Skeletal muscle tissue (tissue), 3 donors: ENCODE measurements at regions not wholly inside any gene's neighbourhood (a gene's known extent, or its start where the extent isn't known, plus 50 kb on each side); places are given as distances from the start of the nearest gene placed in this dataset.
"Not testable (repeated sequence)": the region's sequence is repeated elsewhere in the genome, so short reads cannot be mapped to it uniquely, and the experiment has no call there.

Experiments
- H3K27ac ChIP-seq: one replicate; pipeline ENCODE4 v1.7.0; 2013; ENCODE audit warnings: mild to moderate bottlenecking, low read depth, low read length, inconsistent platforms
- H3K27me3 ChIP-seq, 3 donors: one replicate each; pipeline ENCODE4 v1.7.0; 2013; ENCODE audit warnings: low read length in 3 of 3; ENCODE audit not compliant: control insufficient read depth in 3 of 3, insufficient read depth in 3 of 3
- H3K36me3 ChIP-seq, 3 donors: one replicate each; pipeline ENCODE4 v1.7.0; 2013; ENCODE audit warnings: low read length in 3 of 3; ENCODE audit not compliant: control insufficient read depth in 3 of 3, insufficient read depth in 3 of 3
- H3K4me1 ChIP-seq, 3 donors: one replicate each; pipeline ENCODE4 v1.7.0; 2013; ENCODE audit warnings: low read length in 3 of 3, mild to moderate bottlenecking in 3 of 3; ENCODE audit not compliant: control insufficient read depth in 3 of 3, insufficient read depth in 3 of 3
- H3K4me3 ChIP-seq, 3 donors: one replicate each; pipeline ENCODE4 v1.7.0; 2013; ENCODE audit warnings: low read length in 3 of 3
- H3K9ac ChIP-seq, 3 donors: one replicate each; pipeline ENCODE4 v1.7.0; 2013; ENCODE audit warnings: low read length in 3 of 3, mild to moderate bottlenecking in 3 of 3, moderate library complexity in 2 of 3, low read depth in 1 of 3
- H3K9me3 ChIP-seq, 3 donors: one replicate each; pipeline ENCODE4 v1.7.0; 2013; ENCODE audit warnings: low read length in 3 of 3; ENCODE audit not compliant: control insufficient read depth in 3 of 3
- donor health status: Osteomylitis.

- Histone ChIP-seq H3K4me1 (no peaks in the 10 kb centered on the region), H3K27me3 (no peaks in the 10 kb centered on the region)
These were observed 356.2 kb downstream of the GJA1 start for GRCh38 chr6:121791396-121792315.

DNA sequence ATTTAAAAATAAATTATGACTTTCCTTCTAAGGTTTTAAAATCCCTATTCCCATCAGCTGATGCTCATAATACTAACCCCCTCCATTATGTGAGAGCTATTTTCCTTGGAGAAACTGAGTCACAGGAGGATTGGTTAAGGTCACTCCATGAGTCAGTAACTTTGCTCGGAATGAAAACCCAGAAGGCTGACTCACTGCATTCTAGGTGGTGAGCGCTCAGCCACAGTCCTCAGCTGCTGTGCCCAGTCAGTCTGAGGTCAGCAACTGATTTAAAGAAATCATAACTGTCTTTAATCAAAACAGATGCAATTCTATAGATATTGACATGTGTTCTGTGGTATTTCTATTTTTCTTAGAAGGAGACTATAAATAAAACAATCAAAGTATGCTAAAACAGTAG is 359.2 kb downstream of the GJA1 start:
- H3K27me3 ChIP-seq = no peaks in the 10 kb centered on the region
- H3K4me3 ChIP-seq = no peak overlapping the region
- H3K4me1 ChIP-seq = no peaks in the 10 kb centered on the region
- no peak overlapping the region for H3K9ac ChIP-seq
- no peak overlapping the region for H3K27ac ChIP-seq
- H3K36me3 ChIP-seq = no peaks in the 10 kb centered on the region
- no peaks in the 10 kb centered on the region for H3K9me3 ChIP-seq

More at GRCh38 chr6:121791396-121792315, 356.2 kb downstream of the GJA1 start:
- Histone ChIP-seq H3K9ac (no peak overlapping the region), H3K4me3 (no peak overlapping the region), H3K36me3 (no peaks in the 10 kb centered on the region), H3K27ac (no peak overlapping the region), H3K9me3 (no peaks in the 10 kb centered on the region)

DNA sequence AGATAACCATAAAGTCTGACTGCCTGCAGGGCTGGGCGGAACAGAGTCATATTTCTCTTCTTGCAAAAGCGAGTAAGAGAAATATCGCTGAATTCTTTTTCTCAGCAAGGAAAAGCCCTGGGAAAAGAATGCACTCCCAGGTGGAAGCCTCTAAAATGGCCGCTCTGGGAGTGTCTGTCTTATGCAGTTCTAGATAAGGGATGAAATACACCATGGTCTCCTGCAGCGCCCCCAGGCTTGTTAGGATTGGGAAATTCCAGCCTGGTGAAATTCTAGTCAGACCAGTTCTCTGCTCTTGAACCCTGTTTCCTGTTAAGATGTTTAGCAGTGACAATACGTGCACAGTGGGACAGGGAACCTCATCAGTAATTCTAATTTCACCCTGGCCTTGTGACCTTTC is 362.2 kb downstream of the GJA1 start:
- H3K4me1 ChIP-seq, H3K4me3 ChIP-seq, H3K27me3 ChIP-seq, H3K27ac ChIP-seq, H3K9ac ChIP-seq, H3K36me3 ChIP-seq, H3K9me3 ChIP-seq: not testable (repeated sequence)

- H3K27me3 ChIP-seq, H3K27ac ChIP-seq, H3K9me3 ChIP-seq, H3K36me3 ChIP-seq, H3K9ac ChIP-seq, H3K4me1 ChIP-seq, H3K4me3 ChIP-seq: not testable (repeated sequence)
These were observed 362.7 kb downstream of the GJA1 start for GRCh38 chr6:121798126-121798525.

- H3K27me3 ChIP-seq = no peaks in the 10 kb centered on the region
- H3K4me1 ChIP-seq = no peaks in the 10 kb centered on the region
- H3K4me3 ChIP-seq = no peak overlapping the region
- no peak overlapping the region for H3K27ac ChIP-seq
- H3K36me3 ChIP-seq = no peaks in the 10 kb centered on the region
- H3K9me3 ChIP-seq = peaks cover 0 to 4% (median 2%) of the 10 kb centered on the region in 3 donors
- H3K9ac ChIP-seq = no peak overlapping the region
These were observed 364.1 kb downstream of the GJA1 start for GRCh38 chr6:121799574-121799973.

GRCh38 chr6:121800047-121800446 is 364.6 kb downstream of the GJA1 start:
- Histone ChIP-seq H3K27ac (no peak overlapping the region), H3K4me3 (no peak overlapping the region), H3K27me3 (no peaks in the 10 kb centered on the region), H3K36me3 (no peaks in the 10 kb centered on the region), H3K9me3 (peaks cover 0 to 4% (median 2%) of the 10 kb centered on the region in 3 donors), H3K4me1 (no peaks in the 10 kb centered on the region), H3K9ac (no peak overlapping the region)

- Histone ChIP-seq H3K9me3 (peaks cover 0 to 4% (median 2%) of the 10 kb centered on the region in 3 donors), H3K4me3 (no peak overlapping the region), H3K27me3 (no peaks in the 10 kb centered on the region), H3K36me3 (no peaks in the 10 kb centered on the region), H3K9ac (no peak overlapping the region), H3K4me1 (no peaks in the 10 kb centered on the region), H3K27ac (no peak overlapping the region)
These were observed 370.7 kb downstream of the GJA1 start for GRCh38 chr6:121806116-121806515.

DNA sequence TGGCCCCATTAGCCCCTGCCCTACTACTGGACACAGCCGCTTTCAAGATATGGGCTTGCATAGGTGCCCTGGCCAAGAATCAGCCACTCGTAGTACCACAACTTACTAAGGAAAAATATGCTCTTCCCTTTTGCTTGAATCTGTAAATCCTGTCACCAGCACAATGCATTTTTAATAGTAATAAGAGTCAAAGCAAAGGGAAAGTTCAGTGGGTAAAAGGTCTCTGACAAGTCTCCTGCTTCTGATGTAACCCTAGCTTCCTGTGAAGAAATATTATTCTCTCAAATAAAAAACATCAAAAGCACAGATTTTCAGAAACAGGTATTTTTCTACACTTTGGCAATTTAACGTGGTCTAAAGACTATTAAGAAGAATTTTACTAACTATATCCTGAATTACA is 373.8 kb downstream of the GJA1 start:
- H3K27ac ChIP-seq = no peak overlapping the region
- no peaks in the 10 kb centered on the region for H3K27me3 ChIP-seq
- no peak overlapping the region for H3K9ac ChIP-seq

GRCh38 chr6:121810158-121811032 is 374.9 kb downstream of the GJA1 start:
- Histone ChIP-seq H3K27me3 (no peaks in the 10 kb centered on the region), H3K36me3 (no peaks in the 10 kb centered on the region), H3K9me3 (no peaks in the 10 kb centered on the region), H3K9ac (no peak overlapping the region), H3K4me3 (no peak overlapping the region), H3K4me1 (no peaks in the 10 kb centered on the region), H3K27ac (no peak overlapping the region)

More for the DNA sequence above, 373.8 kb downstream of the GJA1 start:
- Histone ChIP-seq H3K9me3 (no peaks in the 10 kb centered on the region), H3K4me1 (no peaks in the 10 kb centered on the region), H3K36me3 (no peaks in the 10 kb centered on the region), H3K4me3 (no peak overlapping the region)

DNA sequence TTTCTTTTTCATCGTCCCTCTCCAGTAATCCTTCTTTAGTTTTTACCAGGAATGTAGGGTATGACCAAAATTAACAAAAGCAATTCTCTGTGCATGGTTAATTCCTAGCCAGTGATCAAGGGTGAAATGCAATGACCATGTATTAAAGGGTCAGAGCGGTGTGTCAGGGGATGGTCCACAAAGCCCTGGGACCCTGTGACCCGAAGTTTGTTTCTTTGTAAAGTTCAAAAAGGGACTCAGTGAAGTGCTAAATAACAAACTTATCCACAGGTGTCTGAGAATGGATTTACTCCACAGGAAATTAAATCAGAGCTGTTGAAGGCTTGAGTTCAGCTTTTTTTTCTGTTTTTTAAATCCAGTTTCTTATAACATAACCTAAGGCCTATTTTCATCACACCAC is 375.7 kb downstream of the GJA1 start:
- Histone ChIP-seq H3K9ac (no peak overlapping the region), H3K9me3 (no peaks in the 10 kb centered on the region), H3K4me1 (no peaks in the 10 kb centered on the region), H3K27me3 (no peaks in the 10 kb centered on the region), H3K27ac (no peak overlapping the region), H3K4me3 (no peak overlapping the region), H3K36me3 (no peaks in the 10 kb centered on the region)
